NCI-H774 (cell line): ENCODE measurements at regions not wholly inside any gene's neighbourhood (a gene's known extent, or its start where the extent isn't known, plus 50 kb on each side); places are given as distances from the start of the nearest gene placed in this dataset.
"Not testable (repeated sequence)": the region's sequence is repeated elsewhere in the genome, so short reads cannot be mapped to it uniquely, and the experiment has no call there.

ENCODE experiments used
- DNase-seq: peaks from one replicate; lab custom pipeline; 2025; lab: John Stamatoyannopoulos, UW

DNA sequence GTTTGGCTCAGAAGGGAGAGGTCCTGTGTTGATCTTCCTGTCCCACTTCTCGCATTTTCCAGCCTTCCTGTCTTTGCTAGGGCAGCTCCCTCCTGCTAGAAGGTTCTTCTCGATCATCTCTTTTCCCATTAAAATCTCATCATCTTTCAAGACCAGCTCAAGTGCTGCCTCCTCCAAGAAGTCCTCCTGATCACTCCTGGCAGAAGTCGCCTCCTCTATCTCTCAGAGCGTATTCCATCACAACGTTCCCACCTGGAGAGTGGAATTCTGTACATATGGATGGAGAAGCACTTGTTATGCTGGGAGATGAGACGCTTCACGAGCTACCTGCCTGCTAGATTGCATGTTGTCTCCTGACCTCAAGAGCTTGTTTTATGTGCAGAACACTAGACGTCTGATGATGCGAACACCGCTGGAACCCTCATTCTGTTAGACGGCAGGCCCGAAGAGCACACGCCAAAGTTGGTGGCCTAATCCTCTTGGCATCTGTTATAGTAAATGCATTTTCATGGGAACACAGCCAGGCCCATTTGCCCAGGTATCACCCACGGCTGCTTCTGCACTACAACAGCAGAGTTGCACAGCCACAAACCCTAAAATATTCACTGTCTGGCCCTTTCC lies 68.0 kb upstream of the INSIG1 start:
- no peak for DNase-seq

- DNase-seq: no peak
Measured at GRCh38 chr7:155230169-155230593, 67.5 kb upstream of the INSIG1 start.

- no peak for DNase-seq
Measured at GRCh38 chr7:155231241-155231800, 66.4 kb upstream of the INSIG1 start.

DNA sequence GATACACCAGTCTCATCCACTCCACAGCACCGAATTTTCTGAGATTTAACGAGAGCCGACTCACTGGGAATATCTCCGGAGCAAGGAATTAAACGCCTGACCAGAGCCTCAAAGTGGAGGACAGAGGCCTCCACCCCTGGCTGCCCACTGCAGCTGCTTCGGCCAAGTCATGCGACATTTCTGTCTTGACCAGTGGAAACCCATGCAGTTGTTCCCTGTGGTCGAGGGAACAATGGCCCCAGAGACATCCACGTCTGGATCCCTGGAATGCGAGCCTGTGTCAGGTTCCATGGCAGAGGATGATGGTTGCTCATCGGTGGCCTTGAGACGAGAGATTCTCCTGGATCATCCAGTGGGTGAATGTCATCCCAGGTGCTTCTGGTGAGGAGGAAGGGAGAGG lies 65.7 kb upstream of the INSIG1 start:
- DNase-seq: no peak

- DNase-seq: no peak
Measured at GRCh38 chr7:155232911-155233310, 64.8 kb upstream of the INSIG1 start.

GRCh38 chr7:155233311-155234157 lies 64.1 kb upstream of the INSIG1 start:
- DNase-seq: no peak

DNA sequence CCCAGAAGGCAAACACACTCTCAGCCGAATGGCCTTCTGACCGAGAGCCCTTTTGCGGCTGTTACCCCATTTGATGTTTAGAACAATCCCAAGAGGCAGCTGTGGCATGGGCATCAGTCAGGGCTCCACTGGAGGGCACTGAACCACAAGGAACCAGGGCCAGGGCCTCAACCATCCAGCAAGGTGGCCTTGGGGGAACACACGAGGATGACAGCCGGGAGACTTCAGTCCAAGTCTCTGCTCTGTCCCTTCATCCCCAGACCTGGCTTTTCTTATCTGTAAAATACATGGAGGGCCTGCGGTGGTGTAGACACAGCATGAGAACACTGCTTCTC lies 63.6 kb upstream of the INSIG1 start:
- DNase-seq: no peak

GRCh38 chr7:155234950-155235789 lies 62.5 kb upstream of the INSIG1 start:
- DNase-seq: no peak

GRCh38 chr7:155236386-155236785 lies 61.3 kb upstream of the INSIG1 start:
- DNase-seq: no peak

GRCh38 chr7:155237297-155237696 lies 60.4 kb upstream of the INSIG1 start:
- DNase-seq: no peak

GRCh38 chr7:155237730-155238129 lies 59.9 kb upstream of the INSIG1 start:
- no peak for DNase-seq

GRCh38 chr7:155239431-155240087 lies 58.1 kb upstream of the INSIG1 start:
- DNase-seq: not testable (repeated sequence)

GRCh38 chr7:155244675-155245074 lies 53.0 kb upstream of the INSIG1 start:
- DNase-seq: no peak

- no peak for DNase-seq
Measured at GRCh38 chr7:155247479-155248365, 50.0 kb upstream of the INSIG1 start.
